Hepatocyte (in vitro differentiated cells): ENCODE measurements at regions not wholly inside any gene's neighbourhood (a gene's known extent, or its start where the extent isn't known, plus 50 kb on each side); places are given as distances from the start of the nearest gene placed in this dataset.
"Not testable (repeated sequence)": the region's sequence is repeated elsewhere in the genome, so short reads cannot be mapped to it uniquely, and the experiment has no call there.

Experiments used
- DNase-seq: peaks from one replicate; pipeline ENCODE4 v3.0.0-alpha.2; 2016; ENCODE audit warnings: low spot score
- H2AFZ ChIP-seq: fragments of 200-600 bp; sonication (generic); 2 replicates; pipeline ENCODE4 v1.6.0; 2016; ENCODE audit warnings: antibody characterized with exemption, mild to moderate bottlenecking
- H3K27ac ChIP-seq: fragments of 200-600 bp; sonication (generic); 2 replicates; pipeline ENCODE4 v1.5.1; 2016; ENCODE audit warnings: mild to moderate bottlenecking
- H3K27me3 ChIP-seq: fragments of 200-600 bp; sonication (generic); 2 replicates; pipeline ENCODE4 v1.6.1; 2016
- H3K36me3 ChIP-seq: fragments of 200-600 bp; sonication (generic); replicated peaks from 2 replicates; pipeline ENCODE4 v1.5.1; 2016; ENCODE audit warnings: low read depth; ENCODE audit not compliant: insufficient read depth
- H3K4me1 ChIP-seq: fragments of 200-600 bp; sonication (generic); 2 replicates; pipeline ENCODE4 v1.5.1; 2016; ENCODE audit warnings: mild to moderate bottlenecking, moderate library complexity; ENCODE audit not compliant: insufficient read depth
- H3K4me2 ChIP-seq: fragments of 200-600 bp; sonication (generic); 2 replicates; pipeline ENCODE4 v1.6.0; 2016
- H3K4me3 ChIP-seq: fragments of 200-600 bp; sonication (generic); 2 replicates; pipeline ENCODE4 v1.5.1; 2016; ENCODE audit warnings: mild to moderate bottlenecking
- H3K79me2 ChIP-seq: fragments of 200-600 bp; sonication (generic); 2 replicates; pipeline ENCODE4 v1.6.0; 2017; ENCODE audit warnings: mild to moderate bottlenecking
- H3K9me2 ChIP-seq: fragments of 200-600 bp; sonication (generic); replicated peaks from 2 replicates; pipeline ENCODE4 v1.6.0; 2017; ENCODE audit warnings: mild to moderate bottlenecking; ENCODE audit not compliant: insufficient read depth
- H3K9me3 ChIP-seq: fragments of 200-600 bp; sonication (generic); 2 replicates; pipeline ENCODE4 v1.5.1; 2016; ENCODE audit warnings: low read depth, mild to moderate bottlenecking
- H4K20me1 ChIP-seq: fragments of 200-600 bp; sonication (generic); 2 replicates; pipeline ENCODE4 v1.6.0; 2016; ENCODE audit warnings: mild to moderate bottlenecking; ENCODE audit not compliant: insufficient read depth, poor library complexity, severe bottlenecking
- CTCF ChIP-seq: fragments of 200-600 bp; sonication (generic); IDR thresholded peaks from 2 replicates; pipeline ENCODE4 v1.5.1; 2016; ENCODE audit warnings: antibody characterized with exemption, mild to moderate bottlenecking; ENCODE audit not compliant: poor library complexity
- EZH2 ChIP-seq: fragments of 200-600 bp; sonication (generic); IDR thresholded peaks from 2 replicates; pipeline ENCODE4 v1.6.1; 2016; ENCODE audit warnings: antibody characterized with exemption, mild to moderate bottlenecking, borderline replicate concordance
- EZH2phosphoT487 ChIP-seq: fragments of 200-600 bp; sonication (generic); IDR thresholded peaks from one replicate; pipeline ENCODE4 v1.6.1; 2018; ENCODE audit warnings: antibody characterized with exemption, mild to moderate bottlenecking, low read depth, moderate library complexity; ENCODE audit not compliant: unreplicated experiment, severe bottlenecking
- whole genome bisulfite sequencing: methylation state at CpG from one replicate; pipeline ENCODE4 v1.1.6; 2016; ENCODE audit warnings: low lambda C conversion rate; ENCODE audit errors: missing lambda C conversion rate; 5-methylcytosine and 5-hydroxymethylcytosine counted together

GRCh38 chr11:29449281-29450074 lies 567.4 kb downstream of the KCNA4 start:
- TF ChIP-seq EZH2phosphoT487 (no peak), EZH2 (no peak), CTCF (no peak)
- WGBS = 77% methylated on average over 2 of the region's 2 CpGs
- H3K9me3 ChIP-seq = no peaks in the 10 kb centered on the region
- H3K4me2 ChIP-seq = no peak overlapping the region
- H3K9me2 ChIP-seq = no peaks in the 10 kb centered on the region
- no peaks in the 10 kb centered on the region for H3K27me3 ChIP-seq
- H3K4me3 ChIP-seq = no peak overlapping the region
- H4K20me1 ChIP-seq = no peaks in the 10 kb centered on the region
- H3K27ac ChIP-seq = no peak overlapping the region
- H3K4me1 ChIP-seq = no peaks in the 10 kb centered on the region
- H2AFZ ChIP-seq = no peak overlapping the region
- no peaks in the 10 kb centered on the region for H3K79me2 ChIP-seq
- no peak for DNase-seq
- H3K36me3 ChIP-seq = no peaks in the 10 kb centered on the region

- TF ChIP-seq EZH2phosphoT487 = no peak
- TF ChIP-seq CTCF = peak; percentile 75
- no peak for TF ChIP-seq EZH2
- DNase-seq = peak; percentile 47
- 50% methylated on average over 3 of the region's 3 CpGs for WGBS
These were observed 568.5 kb downstream of the KCNA4 start for GRCh38 chr11:29448246-29448877.

GRCh38 chr11:29447821-29448220 lies 569.0 kb downstream of the KCNA4 start:
- TF ChIP-seq EZH2 (no peak), EZH2phosphoT487 (no peak)
- Histone ChIP-seq H3K4me2 (no peak overlapping the region), H3K4me3 (no peak overlapping the region), H2AFZ (no peak overlapping the region), H3K27me3 (no peaks in the 10 kb centered on the region), H3K79me2 (no peaks in the 10 kb centered on the region), H3K4me1 (no peaks in the 10 kb centered on the region), H3K27ac (no peak overlapping the region), H3K9me2 (no peaks in the 10 kb centered on the region), H3K36me3 (no peaks in the 10 kb centered on the region), H4K20me1 (no peaks in the 10 kb centered on the region), H3K9me3 (no peaks in the 10 kb centered on the region)
- DNase-seq = no peak
- WGBS = 93% methylated on average over 1 of the region's 1 CpG

More at GRCh38 chr11:29448246-29448877, 568.5 kb downstream of the KCNA4 start:
- Histone ChIP-seq H3K27ac (no peak overlapping the region), H3K27me3 (no peaks in the 10 kb centered on the region), H3K9me3 (no peaks in the 10 kb centered on the region), H3K36me3 (no peaks in the 10 kb centered on the region), H2AFZ (no peak overlapping the region), H3K4me2 (no peak overlapping the region), H3K79me2 (no peaks in the 10 kb centered on the region), H3K4me3 (no peak overlapping the region), H4K20me1 (no peaks in the 10 kb centered on the region), H3K4me1 (no peaks in the 10 kb centered on the region), H3K9me2 (no peaks in the 10 kb centered on the region)

- Histone ChIP-seq H3K36me3 (no peaks in the 10 kb centered on the region), H3K4me3 (no peak overlapping the region), H3K27ac (no peak overlapping the region), H3K4me2 (no peak overlapping the region), H3K9me2 (no peaks in the 10 kb centered on the region), H3K4me1 (no peaks in the 10 kb centered on the region), H3K9me3 (no peaks in the 10 kb centered on the region), H3K79me2 (no peaks in the 10 kb centered on the region), H3K27me3 (no peaks in the 10 kb centered on the region), H2AFZ (no peak overlapping the region), H4K20me1 (no peaks in the 10 kb centered on the region)
- WGBS = 96% methylated on average over 7 of the region's 7 CpGs
- no peak for DNase-seq
- no peak for TF ChIP-seq EZH2phosphoT487
- no peak for TF ChIP-seq EZH2
- TF ChIP-seq CTCF = no peak
These were observed 570.7 kb downstream of the KCNA4 start for GRCh38 chr11:29446132-29446531.

- H3K27ac ChIP-seq, H2AFZ ChIP-seq, H3K4me1 ChIP-seq, H3K36me3 ChIP-seq, H3K9me3 ChIP-seq, H3K27me3 ChIP-seq, DNase-seq, H3K4me3 ChIP-seq, H4K20me1 ChIP-seq, H3K4me2 ChIP-seq, H3K9me2 ChIP-seq, H3K79me2 ChIP-seq: not testable (repeated sequence)
- WGBS = 95% methylated on average over 3 of the region's 3 CpGs
These were observed 571.6 kb downstream of the KCNA4 start for GRCh38 chr11:29445191-29445590.
